ENCODE measurements at regions not wholly inside any gene's neighbourhood (a gene's known extent, or its start where the extent isn't known, plus 50 kb on each side); places are given as distances from the start of the nearest gene placed in this dataset.

DNA sequence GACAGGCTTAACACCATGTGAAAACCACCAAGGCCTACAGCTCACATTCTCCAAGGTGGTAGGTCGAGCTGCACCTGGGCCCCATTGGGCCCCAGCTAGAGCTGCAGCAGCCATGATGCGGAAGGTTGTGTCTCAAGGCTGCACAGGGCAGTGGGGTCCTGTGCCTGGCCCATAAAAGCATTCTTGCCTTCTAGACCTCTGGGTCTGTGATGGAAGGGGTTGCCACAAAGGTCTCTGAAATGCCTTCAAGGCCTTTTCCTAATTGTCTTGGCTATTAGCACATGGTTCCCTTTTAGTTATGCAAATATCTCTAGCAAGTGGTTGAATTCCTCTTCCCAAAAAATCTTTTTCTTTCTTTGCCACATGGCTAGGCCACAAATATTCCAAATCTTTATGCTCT is 52.5 kb upstream of the C11orf58 start:
- ChIA-PET POLR2A (ENCODE audit: low non-redundant PET) (no interaction called here), CTCF (interaction anchor here (0.6 kb wide), 1 partner anchor 20 kb away, joined by 3 read pairs; no protein-coding TSS in a partner anchor)
- H3K27ac ChIP-seq, result no peak overlapping the region
- no peak for DNase-seq (ENCODE audit: low spot score)
- TF ChIP-seq, protein P1, sequence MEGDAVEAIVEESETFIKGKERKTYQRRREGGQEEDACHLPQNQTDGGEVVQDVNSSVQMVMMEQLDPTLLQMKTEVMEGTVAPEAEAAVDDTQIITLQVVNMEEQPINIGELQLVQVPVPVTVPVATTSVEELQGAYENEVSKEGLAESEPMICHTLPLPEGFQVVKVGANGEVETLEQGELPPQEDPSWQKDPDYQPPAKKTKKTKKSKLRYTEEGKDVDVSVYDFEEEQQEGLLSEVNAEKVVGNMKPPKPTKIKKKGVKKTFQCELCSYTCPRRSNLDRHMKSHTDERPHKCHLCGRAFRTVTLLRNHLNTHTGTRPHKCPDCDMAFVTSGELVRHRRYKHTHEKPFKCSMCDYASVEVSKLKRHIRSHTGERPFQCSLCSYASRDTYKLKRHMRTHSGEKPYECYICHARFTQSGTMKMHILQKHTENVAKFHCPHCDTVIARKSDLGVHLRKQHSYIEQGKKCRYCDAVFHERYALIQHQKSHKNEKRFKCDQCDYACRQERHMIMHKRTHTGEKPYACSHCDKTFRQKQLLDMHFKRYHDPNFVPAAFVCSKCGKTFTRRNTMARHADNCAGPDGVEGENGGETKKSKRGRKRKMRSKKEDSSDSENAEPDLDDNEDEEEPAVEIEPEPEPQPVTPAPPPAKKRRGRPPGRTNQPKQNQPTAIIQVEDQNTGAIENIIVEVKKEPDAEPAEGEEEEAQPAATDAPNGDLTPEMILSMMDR (conservative IDR thresholded peaks at IDR 0.05; ENCODE audit: low read depth), result no peak

DNA sequence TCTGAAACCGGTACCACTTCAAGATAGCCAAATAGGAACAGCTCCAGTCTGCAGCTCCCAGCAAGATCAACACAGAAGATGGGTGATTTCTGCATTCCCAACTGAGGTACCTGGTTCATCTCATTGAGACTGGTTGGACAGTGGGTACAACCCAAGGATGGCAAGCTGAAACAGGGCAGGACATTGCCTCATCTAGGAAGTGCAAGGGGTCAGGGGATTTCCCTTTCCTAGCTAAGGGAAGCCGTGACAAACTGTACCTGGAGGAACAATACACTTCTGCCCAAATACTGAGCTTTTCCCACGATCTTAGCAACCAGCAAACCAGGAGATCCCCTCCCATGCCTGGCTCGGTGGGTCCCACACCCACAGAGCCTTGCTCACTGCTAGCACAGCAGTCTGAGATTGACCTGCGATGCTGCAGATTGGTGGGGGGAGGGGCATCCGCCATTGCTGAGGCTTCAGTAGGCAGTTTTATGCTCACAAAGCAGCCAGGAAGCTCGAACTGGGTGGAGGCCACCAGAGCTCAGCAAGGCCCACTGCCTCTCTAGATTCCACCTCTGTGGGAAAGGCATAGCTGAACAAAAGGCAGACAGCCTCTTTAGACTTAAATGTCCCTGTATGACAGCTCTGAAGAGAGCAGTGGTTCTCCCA is 59.9 kb upstream of the C11orf58 start:
- ChIA-PET CTCF (interaction anchor here (0.5 to 0.7 kb wide), 2 partner anchors 72 to 212 kb away, joined by 3 to 4 read pairs; no protein-coding TSS in a partner anchor), POLR2A (ENCODE audit: low non-redundant PET) (no interaction called here)
- TF ChIP-seq, protein P1 (conservative IDR thresholded peaks at IDR 0.05; ENCODE audit: low read depth), result no peak
- H3K27ac ChIP-seq, result no peak overlapping the region
- no peak for DNase-seq (ENCODE audit: low spot score)

DNA sequence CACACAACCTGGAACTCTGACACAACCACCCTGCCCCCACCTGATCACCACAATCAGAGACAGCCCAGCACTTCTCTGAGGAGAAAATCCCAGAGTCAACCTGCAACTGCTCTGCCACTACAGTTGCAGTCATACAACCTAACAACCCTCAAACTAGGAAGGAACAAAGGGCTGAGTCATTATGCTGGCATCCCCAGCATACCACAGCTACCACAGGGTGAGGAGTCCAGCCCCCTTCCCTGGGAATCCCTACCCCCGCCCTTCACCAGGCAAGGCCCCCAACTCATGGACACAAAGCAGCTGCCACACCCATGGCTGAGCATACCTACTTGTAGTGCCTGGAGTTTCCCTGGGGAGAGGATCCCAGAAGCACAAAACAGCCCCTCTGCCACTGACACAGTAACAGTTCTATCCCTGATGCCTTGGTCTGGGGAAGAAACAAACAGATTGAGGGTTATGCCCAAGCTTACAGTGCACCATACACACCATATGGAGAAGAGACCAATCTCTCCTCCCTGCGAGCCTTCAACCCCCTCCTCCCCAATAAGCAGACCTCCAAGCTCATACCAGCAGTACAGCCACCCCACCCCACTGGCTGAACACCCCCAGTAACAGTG is 68.5 kb upstream of the C11orf58 start:
- ChIA-PET CTCF (no interaction called here), POLR2A (ENCODE audit: low non-redundant PET) (no interaction called here)
- peak; percentile 66 for DNase-seq (ENCODE audit: low spot score)
- H3K27ac ChIP-seq, result no peak overlapping the region
- TF ChIP-seq, protein P1 (conservative IDR thresholded peaks at IDR 0.05; ENCODE audit: low read depth), result no peak

- DNase-seq (ENCODE audit: low spot score), result no peak
- ChIA-PET POLR2A (ENCODE audit: low non-redundant PET) (interaction anchor here (0.6 kb wide), 1 partner anchor 1242 kb away, joined by 4 read pairs; no protein-coding TSS in a partner anchor), CTCF (interaction anchor here (0.6 to 0.7 kb wide), 3 partner anchors 91 to 958 kb away, joined by 3 read pairs; no protein-coding TSS in a partner anchor)
- TF ChIP-seq, protein P1 (conservative IDR thresholded peaks at IDR 0.05; ENCODE audit: low read depth), result no peak; the same call in 1 of the 2 replicates
- no peak overlapping the region for H3K27ac ChIP-seq
These were observed 105.9 kb upstream of the C11orf58 start for GRCh38 chr11:16632295-16633200.

DNA sequence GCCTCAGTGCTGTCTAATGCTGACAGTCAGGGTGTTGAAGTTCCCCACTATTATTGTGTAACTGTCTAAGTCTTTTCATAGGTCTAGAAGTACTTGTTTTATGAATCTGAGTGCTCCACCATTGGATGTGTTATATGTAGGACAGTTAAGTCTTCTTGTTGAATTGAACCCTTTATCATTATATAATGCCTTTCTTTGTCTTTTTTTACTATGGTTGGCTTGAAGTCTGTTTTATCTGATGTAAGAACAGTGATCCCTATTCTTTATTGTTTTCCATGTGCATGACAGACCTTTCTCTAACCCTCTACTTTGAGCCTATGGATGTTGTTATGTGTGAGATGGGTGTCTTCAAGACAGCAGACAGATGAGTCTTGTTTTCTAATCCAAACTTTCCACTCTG is 107.8 kb upstream of the C11orf58 start:
- ChIA-PET POLR2A (ENCODE audit: low non-redundant PET) (no interaction called here), CTCF (no interaction called here)
- TF ChIP-seq, protein P1 (conservative IDR thresholded peaks at IDR 0.05; ENCODE audit: low read depth), result no peak
- no peak for DNase-seq (ENCODE audit: low spot score)
- no peak overlapping the region for H3K27ac ChIP-seq

- no peak for DNase-seq (ENCODE audit: low spot score)
- TF ChIP-seq, protein P1 (conservative IDR thresholded peaks at IDR 0.05; ENCODE audit: low read depth), result no peak
- POLR2A ChIA-PET (ENCODE audit: low non-redundant PET), result no interaction called here
- no peak overlapping the region for H3K27ac ChIP-seq
- CTCF ChIA-PET, result no interaction called here
These were observed 120.0 kb upstream of the C11orf58 start for GRCh38 chr11:16618431-16618830.

Measured in RWPE1 (cell line).